HEK293T (cell line): ENCODE measurements at regions not wholly inside any gene's neighbourhood (a gene's known extent, or its start where the extent isn't known, plus 50 kb on each side); places are given as distances from the start of the nearest gene placed in this dataset.

Experiments
- ARNT ChIP-seq: fragments of 450-650 bp; IDR thresholded peaks from 2 replicates; pipeline ENCODE4 v1.6.1; 2017; ENCODE audit warnings: mild to moderate bottlenecking
- CTBP1 ChIP-seq: fragments of 450-650 bp; IDR thresholded peaks from 2 replicates; pipeline ENCODE4 v1.6.1; 2016; ENCODE audit warnings: borderline replicate concordance
- ELF4 ChIP-seq: fragments of 450-650 bp; IDR thresholded peaks from 2 replicates; pipeline ENCODE4 v1.6.1; 2017; ENCODE audit warnings: antibody characterized with exemption
- FOXK2 ChIP-seq: fragments of 450-650 bp; IDR thresholded peaks from 2 replicates; pipeline ENCODE4 v1.6.1; 2016; ENCODE audit warnings: mild to moderate bottlenecking
- FOXM1 ChIP-seq: fragments of 450-650 bp; IDR thresholded peaks from 2 replicates; pipeline ENCODE4 v1.6.1; 2017; ENCODE audit warnings: mild to moderate bottlenecking, borderline replicate concordance
- LEF1 ChIP-seq: fragments of 450-650 bp; IDR thresholded peaks from 2 replicates; pipeline ENCODE4 v1.6.1; 2017; ENCODE audit warnings: mild to moderate bottlenecking, borderline replicate concordance
- NFRKB ChIP-seq: fragments of 450-650 bp; IDR thresholded peaks from 2 replicates; pipeline ENCODE4 v1.6.1; 2016; ENCODE audit warnings: mild to moderate bottlenecking, moderate library complexity
- SUZ12 ChIP-seq: fragments of 450-650 bp; IDR thresholded peaks from 2 replicates; pipeline ENCODE4 v1.6.1; 2016; ENCODE audit warnings: mild to moderate bottlenecking
- TARDBP ChIP-seq: fragments of 450-650 bp; IDR thresholded peaks from 2 replicates; pipeline ENCODE4 v1.6.1; 2016
- ZNF384 ChIP-seq: fragments of 450-650 bp; IDR thresholded peaks from 2 replicates; pipeline ENCODE4 v1.6.1; 2016

DNA sequence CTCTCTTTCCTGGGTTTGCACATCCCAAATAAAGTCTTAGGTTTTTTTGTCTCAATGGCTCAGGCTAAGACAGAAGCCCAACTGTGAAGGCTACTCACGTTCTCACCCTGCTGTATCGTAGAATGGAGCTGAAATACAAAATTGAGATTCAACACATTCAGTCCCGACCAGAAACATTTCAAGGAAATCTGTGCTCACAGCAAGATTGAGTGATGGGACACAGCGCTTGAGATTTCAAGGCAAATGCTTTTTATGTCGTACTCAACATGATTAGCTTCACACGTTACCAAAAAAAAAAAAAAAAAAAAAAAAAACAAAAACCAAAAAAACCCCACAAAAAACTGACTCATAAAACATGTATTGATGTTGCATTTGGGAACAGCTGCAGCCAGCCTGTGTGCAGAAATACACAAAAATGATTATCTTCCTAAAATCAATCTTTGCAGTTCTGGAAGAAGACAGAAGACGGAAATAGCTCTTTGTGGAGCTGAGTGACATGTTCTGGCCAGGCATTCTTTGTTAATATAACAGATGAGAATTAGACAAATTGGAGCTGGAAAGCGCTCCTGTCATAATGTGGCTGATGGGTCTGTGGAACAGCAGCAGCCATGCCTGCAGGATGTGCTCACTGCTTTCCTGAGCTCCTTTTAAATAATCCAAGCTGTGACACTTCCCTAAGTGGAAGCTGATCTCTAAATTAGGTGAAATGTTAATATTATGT, 453.2 kb downstream of the LPIN1 start:
- TF ChIP-seq ELF4: no peak
- no peak for TF ChIP-seq ARNT
- no peak for TF ChIP-seq FOXM1
- TF ChIP-seq FOXK2: no peak
- TF ChIP-seq SUZ12: no peak
- TF ChIP-seq CTBP1: no peak
- no peak for TF ChIP-seq ZNF384
- TF ChIP-seq NFRKB: no peak
- no peak for TF ChIP-seq TARDBP
- no peak for TF ChIP-seq LEF1
